ENCODE measurements at regions not wholly inside any gene's neighbourhood (a gene's known extent, or its start where the extent isn't known, plus 50 kb on each side); places are given as distances from the start of the nearest gene placed in this dataset.

GRCh38 chr16:77660311-77660710 is 62.0 kb upstream of the NUDT7 start:
- no peak for DNase-seq (ENCODE audit: low read depth in 1 of 2, low spot score in 1 of 2)

DNA sequence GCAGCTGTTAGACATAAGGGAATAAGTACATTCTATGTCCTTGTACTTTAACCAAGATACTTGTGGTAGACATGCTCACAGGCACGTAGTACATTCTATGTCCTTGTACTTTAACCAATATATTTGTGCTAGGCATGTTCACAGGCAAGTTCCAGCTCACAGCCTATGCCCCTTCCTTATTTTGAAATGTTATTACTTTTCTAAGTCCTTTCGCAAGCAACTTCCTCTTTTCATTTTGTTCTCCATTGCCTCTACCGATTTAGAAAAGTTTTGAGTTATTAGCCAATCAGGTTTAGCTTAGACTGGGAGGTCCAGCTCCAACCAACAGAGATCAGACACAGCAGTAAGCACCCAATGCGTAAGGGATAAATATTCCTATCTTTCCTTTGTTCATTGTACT is 60.1 kb upstream of the NUDT7 start:
- DNase-seq (ENCODE audit: low read depth in 1 of 2, low spot score in 1 of 2) = no peak

DNA sequence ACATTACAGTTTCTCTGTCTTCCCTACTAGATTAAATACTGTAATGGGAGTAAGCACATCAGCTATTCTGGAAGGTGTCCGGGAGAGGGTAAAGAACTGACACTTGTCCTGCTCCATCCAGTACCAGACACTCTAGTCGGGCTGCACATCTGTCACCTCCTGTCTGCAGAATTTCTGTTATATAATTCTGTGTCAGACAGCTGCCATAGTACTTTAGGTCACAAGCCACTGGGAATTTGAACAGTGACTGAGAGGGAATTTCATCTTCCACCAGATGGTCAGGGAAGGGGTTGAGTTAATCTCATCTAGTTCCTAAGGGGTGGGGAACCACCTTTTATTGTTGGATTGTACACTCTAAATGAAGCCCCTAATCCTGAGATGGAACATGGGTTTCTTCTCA is 58.6 kb upstream of the NUDT7 start:
- no peak for DNase-seq (ENCODE audit: low read depth in 1 of 2, low spot score in 1 of 2)

GRCh38 chr16:77666771-77667170 is 55.5 kb upstream of the NUDT7 start:
- DNase-seq (ENCODE audit: low read depth in 1 of 2, low spot score in 1 of 2) = no peak

DNA sequence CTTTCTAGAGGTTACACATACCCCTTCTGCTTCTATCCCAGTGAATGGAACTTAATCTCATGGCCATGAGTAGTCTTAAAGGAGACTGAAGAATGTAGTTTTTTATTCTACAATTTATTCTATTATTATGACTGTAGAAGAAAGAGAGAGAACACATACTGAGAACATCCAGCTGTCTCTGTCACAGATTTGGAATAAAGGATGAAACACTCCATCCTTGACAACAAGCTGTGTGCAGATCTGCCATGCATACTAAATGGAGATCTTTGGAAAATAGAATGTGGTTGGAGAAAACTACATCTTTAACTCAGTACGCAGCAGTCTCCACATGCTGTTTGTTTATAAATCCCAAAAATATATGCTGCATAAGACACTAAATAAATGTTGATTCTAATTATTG is 54.1 kb upstream of the NUDT7 start:
- no peak for DNase-seq (ENCODE audit: low read depth in 1 of 2, low spot score in 1 of 2)

- no peak for DNase-seq (ENCODE audit: low read depth in 1 of 2, low spot score in 1 of 2)
Measured at GRCh38 chr16:77669057-77669456, 53.3 kb upstream of the NUDT7 start.
